HUES48 (cell line): ENCODE measurements at regions not wholly inside any gene's neighbourhood (a gene's known extent, or its start where the extent isn't known, plus 50 kb on each side); places are given as distances from the start of the nearest gene placed in this dataset.

Experiments used
- H3K27ac ChIP-seq: one replicate; pipeline ENCODE4 v1.7.0; 2013; ENCODE audit warnings: low read depth, low read length, inconsistent platforms
- H3K27me3 ChIP-seq: 2 replicates; pipeline ENCODE4 v1.6.1; 2013; ENCODE audit warnings: mild to moderate bottlenecking, low read length; ENCODE audit not compliant: control insufficient read depth, insufficient read depth
- H3K36me3 ChIP-seq: 2 replicates; pipeline ENCODE4 v1.6.1; 2013; ENCODE audit warnings: low read length; ENCODE audit not compliant: control insufficient read depth, insufficient read depth
- H3K4me1 ChIP-seq: 2 replicates; pipeline ENCODE4 v1.6.1; 2013; ENCODE audit warnings: mild to moderate bottlenecking, low read length; ENCODE audit not compliant: control insufficient read depth, insufficient read depth
- H3K4me3 ChIP-seq: 2 replicates; pipeline ENCODE4 v1.5.1; 2013; ENCODE audit warnings: mild to moderate bottlenecking, low read depth, low read length
- H3K9ac ChIP-seq: 2 replicates; pipeline ENCODE4 v1.6.1; 2013; ENCODE audit warnings: mild to moderate bottlenecking, low read depth, low read length, moderate library complexity
- H3K9me3 ChIP-seq: 2 replicates; pipeline ENCODE4 v1.6.1; 2013; ENCODE audit warnings: low read length; ENCODE audit not compliant: control insufficient read depth, insufficient read depth

- H3K4me1 ChIP-seq, result no peaks in the 10 kb centered on the region
- no peaks in the 10 kb centered on the region for H3K36me3 ChIP-seq
- no peak overlapping the region for H3K4me3 ChIP-seq
- no peak overlapping the region for H3K9ac ChIP-seq
- H3K27me3 ChIP-seq, result no peaks in the 10 kb centered on the region
- H3K9me3 ChIP-seq, result no peaks in the 10 kb centered on the region
- no peak overlapping the region for H3K27ac ChIP-seq
Measured at GRCh38 chr10:112092519-112092918, 91.0 kb downstream of the GPAM start.

- Histone ChIP-seq H3K9ac (no peak overlapping the region), H3K27ac (no peak overlapping the region), H3K36me3 (no peaks in the 10 kb centered on the region)
Measured at GRCh38 chr10:112094984-112095383, 88.6 kb downstream of the GPAM start.

GRCh38 chr10:112095731-112096130 lies 87.8 kb downstream of the GPAM start:
- Histone ChIP-seq H3K27me3 (no peaks in the 10 kb centered on the region), H3K9ac (no peak overlapping the region), H3K9me3 (no peaks in the 10 kb centered on the region; the same call in 1 of the 2 replicates), H3K36me3 (no peaks in the 10 kb centered on the region), H3K4me3 (no peak overlapping the region), H3K27ac (no peak overlapping the region), H3K4me1 (no peaks in the 10 kb centered on the region)

More at GRCh38 chr10:112094984-112095383, 88.6 kb downstream of the GPAM start:
- Histone ChIP-seq H3K4me3 (no peak overlapping the region), H3K9me3 (no peaks in the 10 kb centered on the region; the same call in 1 of the 2 replicates), H3K27me3 (no peaks in the 10 kb centered on the region), H3K4me1 (no peaks in the 10 kb centered on the region)

GRCh38 chr10:112098682-112099081 lies 84.9 kb downstream of the GPAM start:
- Histone ChIP-seq H3K4me3 (no peak overlapping the region), H3K9me3 (peaks cover 16% of the 10 kb centered on the region), H3K27ac (no peak overlapping the region), H3K27me3 (no peaks in the 10 kb centered on the region), H3K9ac (no peak overlapping the region), H3K4me1 (no peaks in the 10 kb centered on the region), H3K36me3 (no peaks in the 10 kb centered on the region)
